ENCODE measurements at regions not wholly inside any gene's neighbourhood (a gene's known extent, or its start where the extent isn't known, plus 50 kb on each side); places are given as distances from the start of the nearest gene placed in this dataset.

GRCh38 chr21:27759091-27759659 is 792.3 kb upstream of the ADAMTS5 start:
- Histone ChIP-seq H2BK12ac (ENCODE audit: low read length) (no peak overlapping the region), H3K4me2 (ENCODE audit: low read length) (no peak overlapping the region), H3K18ac (ENCODE audit: low read length) (no peak overlapping the region), H3K27me3 (ENCODE audit: insufficient read depth, low read length) (no peaks in the 10 kb centered on the region), H3K4ac (ENCODE audit: low read depth, low read length) (no peak overlapping the region), H3K79me2 (ENCODE audit: control insufficient read depth, insufficient read depth, low read length, poor library complexity) (no peaks in the 10 kb centered on the region), H3K79me1 (ENCODE audit: low read length) (no peaks in the 10 kb centered on the region), H3K4me3 (ENCODE audit: low read depth, low read length) (no peak overlapping the region), H2BK5ac (ENCODE audit: low read depth, low read length, poor library complexity) (no peak overlapping the region), H4K8ac (ENCODE audit: low read depth, low read length) (no peak overlapping the region), H3K27ac (ENCODE audit: low read depth, low read length) (no peak overlapping the region), H4K12ac (ENCODE audit: low read depth, low read length) (no peak overlapping the region), H3K23ac (ENCODE audit: low read length) (no peak overlapping the region), H2AK5ac (ENCODE audit: low read length) (no peak overlapping the region), H3K36me3 (ENCODE audit: control insufficient read depth in 1 of 2, insufficient read depth in 2 of 2, low read length in 2 of 2) (no peaks in the 10 kb centered on the region), H3K9ac (ENCODE audit: low read length) (no peak overlapping the region), H3K9me3 (ENCODE audit: insufficient read depth, low read depth, low read length) (no peaks in the 10 kb centered on the region), H2AFZ (ENCODE audit: insufficient read depth, low read length, poor library complexity) (no peak overlapping the region), H3K14ac (ENCODE audit: low read length) (no peak overlapping the region), H4K91ac (ENCODE audit: low read depth, low read length) (no peak overlapping the region), H3K4me1 (ENCODE audit: control insufficient read depth in 1 of 2, insufficient read depth in 2 of 2, low read length in 2 of 2) (peaks cover 0 to 2% of the 10 kb centered on the region in 2 experiments), H2BK120ac (ENCODE audit: insufficient read depth, low read length, poor library complexity) (no peak overlapping the region)
- 100% methylated on average over 4 of the region's 11 CpGs for WGBS (ENCODE audit: extremely low coverage, insufficient coverage, insufficient read length)
- no peak for DNase-seq

- Histone ChIP-seq H3K4me3 (ENCODE audit: low read depth, low read length) (no peak overlapping the region), H3K18ac (ENCODE audit: low read length) (no peak overlapping the region), H3K27ac (ENCODE audit: low read depth, low read length) (no peak overlapping the region), H2BK12ac (ENCODE audit: low read length) (no peak overlapping the region), H3K4me2 (ENCODE audit: low read length) (no peak overlapping the region), H4K91ac (ENCODE audit: low read depth, low read length) (no peak overlapping the region), H4K8ac (ENCODE audit: low read depth, low read length) (no peak overlapping the region), H3K4ac (ENCODE audit: low read depth, low read length) (no peak overlapping the region), H3K27me3 (ENCODE audit: insufficient read depth, low read length) (no peaks in the 10 kb centered on the region), H4K12ac (ENCODE audit: low read depth, low read length) (no peak overlapping the region), H3K23ac (ENCODE audit: low read length) (no peak overlapping the region), H3K36me3 (ENCODE audit: control insufficient read depth in 1 of 2, insufficient read depth in 2 of 2, low read length in 2 of 2) (no peaks in the 10 kb centered on the region), H2BK120ac (ENCODE audit: insufficient read depth, low read length, poor library complexity) (no peak overlapping the region), H3K9ac (ENCODE audit: low read length) (no peak overlapping the region), H2AK5ac (ENCODE audit: low read length) (no peak overlapping the region), H2BK5ac (ENCODE audit: low read depth, low read length, poor library complexity) (no peak overlapping the region), H3K79me2 (ENCODE audit: control insufficient read depth, insufficient read depth, low read length, poor library complexity) (no peaks in the 10 kb centered on the region), H3K14ac (ENCODE audit: low read length) (no peak overlapping the region), H3K9me3 (ENCODE audit: insufficient read depth, low read depth, low read length) (no peaks in the 10 kb centered on the region), H3K79me1 (ENCODE audit: low read length) (no peaks in the 10 kb centered on the region), H3K4me1 (ENCODE audit: control insufficient read depth in 1 of 2, insufficient read depth in 2 of 2, low read length in 2 of 2) (no peaks in the 10 kb centered on the region), H2AFZ (ENCODE audit: insufficient read depth, low read length, poor library complexity) (no peak overlapping the region)
- no CpG with 5 or more reads among the region's 2 CpGs for WGBS (ENCODE audit: extremely low coverage, insufficient coverage, insufficient read length)
- no peak for DNase-seq
These were observed 789.3 kb upstream of the ADAMTS5 start for GRCh38 chr21:27756191-27756590.

GRCh38 chr21:27743971-27744564 is 777.2 kb upstream of the ADAMTS5 start:
- H2BK5ac ChIP-seq (ENCODE audit: low read depth, low read length, poor library complexity) = no peak overlapping the region
- no peak for DNase-seq
- H3K9me3 ChIP-seq (ENCODE audit: insufficient read depth, low read depth, low read length) = no peaks in the 10 kb centered on the region
- no peak overlapping the region for H3K4ac ChIP-seq (ENCODE audit: low read depth, low read length)
- no peak overlapping the region for H2AFZ ChIP-seq (ENCODE audit: insufficient read depth, low read length, poor library complexity)
- H3K79me1 ChIP-seq (ENCODE audit: low read length) = no peaks in the 10 kb centered on the region
- no peak overlapping the region for H2BK120ac ChIP-seq (ENCODE audit: insufficient read depth, low read length, poor library complexity)
- no peaks in the 10 kb centered on the region for H3K79me2 ChIP-seq (ENCODE audit: control insufficient read depth, insufficient read depth, low read length, poor library complexity)
- H4K91ac ChIP-seq (ENCODE audit: low read depth, low read length) = no peak overlapping the region
- no peak overlapping the region for H3K9ac ChIP-seq (ENCODE audit: low read length)
- no peak overlapping the region for H3K18ac ChIP-seq (ENCODE audit: low read length)
- no peaks in the 10 kb centered on the region for H3K27me3 ChIP-seq (ENCODE audit: insufficient read depth, low read length)
- H2BK12ac ChIP-seq (ENCODE audit: low read length) = no peak overlapping the region
- WGBS (ENCODE audit: extremely low coverage, insufficient coverage, insufficient read length) = no CpG with 5 or more reads among the region's 7 CpGs
- H3K4me2 ChIP-seq (ENCODE audit: low read length) = no peak overlapping the region
- no peaks in the 10 kb centered on the region for H3K36me3 ChIP-seq (ENCODE audit: control insufficient read depth in 1 of 2, insufficient read depth in 2 of 2, low read length in 2 of 2)
- H2AK5ac ChIP-seq (ENCODE audit: low read length) = no peak overlapping the region
- H4K12ac ChIP-seq (ENCODE audit: low read depth, low read length) = no peak overlapping the region
- H3K4me1 ChIP-seq (ENCODE audit: control insufficient read depth in 1 of 2, insufficient read depth in 2 of 2, low read length in 2 of 2) = no peaks in the 10 kb centered on the region
- no peak overlapping the region for H3K14ac ChIP-seq (ENCODE audit: low read length)
- H3K27ac ChIP-seq (ENCODE audit: low read depth, low read length) = no peak overlapping the region
- no peak overlapping the region for H3K4me3 ChIP-seq (ENCODE audit: low read depth, low read length)
- no peak overlapping the region for H4K8ac ChIP-seq (ENCODE audit: low read depth, low read length)
- no peak overlapping the region for H3K23ac ChIP-seq (ENCODE audit: low read length)

GRCh38 chr21:27741736-27742135 is 774.8 kb upstream of the ADAMTS5 start:
- Histone ChIP-seq H3K4me1 (ENCODE audit: control insufficient read depth in 1 of 2, insufficient read depth in 2 of 2, low read length in 2 of 2) (no peaks in the 10 kb centered on the region), H2BK5ac (ENCODE audit: low read depth, low read length, poor library complexity) (no peak overlapping the region), H3K27ac (ENCODE audit: low read depth, low read length) (no peak overlapping the region), H4K91ac (ENCODE audit: low read depth, low read length) (no peak overlapping the region), H3K79me2 (ENCODE audit: control insufficient read depth, insufficient read depth, low read length, poor library complexity) (no peaks in the 10 kb centered on the region), H2AK5ac (ENCODE audit: low read length) (no peak overlapping the region), H3K27me3 (ENCODE audit: insufficient read depth, low read length) (no peaks in the 10 kb centered on the region), H3K4ac (ENCODE audit: low read depth, low read length) (no peak overlapping the region), H3K23ac (ENCODE audit: low read length) (no peak overlapping the region), H3K9me3 (ENCODE audit: insufficient read depth, low read depth, low read length) (no peaks in the 10 kb centered on the region), H3K14ac (ENCODE audit: low read length) (no peak overlapping the region), H3K4me3 (ENCODE audit: low read depth, low read length) (no peak overlapping the region), H2BK12ac (ENCODE audit: low read length) (no peak overlapping the region), H3K79me1 (ENCODE audit: low read length) (no peaks in the 10 kb centered on the region), H3K9ac (ENCODE audit: low read length) (no peak overlapping the region), H4K8ac (ENCODE audit: low read depth, low read length) (no peak overlapping the region), H3K18ac (ENCODE audit: low read length) (no peak overlapping the region), H4K12ac (ENCODE audit: low read depth, low read length) (no peak overlapping the region), H3K36me3 (ENCODE audit: control insufficient read depth in 1 of 2, insufficient read depth in 2 of 2, low read length in 2 of 2) (no peaks in the 10 kb centered on the region), H3K4me2 (ENCODE audit: low read length) (no peak overlapping the region), H2BK120ac (ENCODE audit: insufficient read depth, low read length, poor library complexity) (no peak overlapping the region), H2AFZ (ENCODE audit: insufficient read depth, low read length, poor library complexity) (no peak overlapping the region)
- DNase-seq = no peak
- no CpG with 5 or more reads among the region's 2 CpGs for WGBS (ENCODE audit: extremely low coverage, insufficient coverage, insufficient read length)
